Fibroblast of lung (primary cell): ENCODE measurements at regions not wholly inside any gene's neighbourhood (a gene's known extent, or its start where the extent isn't known, plus 50 kb on each side); places are given as distances from the start of the nearest gene placed in this dataset.
A peak's percentile ranks its signal among the peaks of the same experiment; 100 is the strongest.

Source experiments
- DNase-seq, 2 donors: peaks; one replicate each; pipeline versions ENCODE4 v3.0.0 to v3.0.0-alpha.2; 2010; ENCODE audit warnings: low read depth in 2 of 2
- H2AFZ ChIP-seq: 2 replicates; pipeline ENCODE4 v1.5.1; 2012; ENCODE audit warnings: low read length, control low read depth, inconsistent platforms
- H3K27ac ChIP-seq: 2 replicates; pipeline ENCODE4 v1.5.1; 2011; ENCODE audit warnings: low read length, control low read depth; ENCODE audit not compliant: insufficient read depth
- H3K27me3 ChIP-seq: 2 replicates; pipeline ENCODE4 v1.5.1; 2011; ENCODE audit warnings: mild to moderate bottlenecking, low read length; ENCODE audit not compliant: control insufficient read depth, insufficient read depth
- H3K36me3 ChIP-seq: 2 replicates; pipeline ENCODE4 v1.5.1; 2011; ENCODE audit warnings: low read length; ENCODE audit not compliant: control insufficient read depth, insufficient read depth
- H3K4me1 ChIP-seq: 2 replicates; pipeline ENCODE4 v1.5.1; 2011; ENCODE audit warnings: low read length; ENCODE audit not compliant: control insufficient read depth, insufficient read depth; ENCODE audit errors: extremely low read depth
- H3K4me2 ChIP-seq: 2 replicates; pipeline ENCODE4 v1.5.1; 2011; ENCODE audit warnings: low read length, control low read depth; ENCODE audit not compliant: insufficient read depth; ENCODE audit errors: extremely low read depth
- H3K4me3 ChIP-seq, 4 experiments: fragments of 200-600 bp in 1 of 4; sonication (generic) in 1 of 4; replicated peaks in 1 of 4; 2 replicates each; pipeline ENCODE4 v1.5.1; 2011 to 2016; ENCODE audit warnings: low read length in 4 of 4, low read depth in 3 of 4, mild to moderate bottlenecking in 3 of 4, control low read depth in 2 of 4, inconsistent platforms in 1 of 4, mixed read lengths in 1 of 4; ENCODE audit not compliant: insufficient read depth in 1 of 4; ENCODE audit errors: control extremely low read depth in 1 of 4
- H3K79me2 ChIP-seq: 2 replicates; pipeline ENCODE4 v1.5.1; 2012; ENCODE audit warnings: mild to moderate bottlenecking, low read length, inconsistent platforms; ENCODE audit not compliant: control insufficient read depth, insufficient read depth
- H3K9ac ChIP-seq: 2 replicates; pipeline ENCODE4 v1.5.1; 2011; ENCODE audit warnings: mild to moderate bottlenecking, low read length, control low read depth; ENCODE audit not compliant: insufficient read depth
- H3K9me3 ChIP-seq: 2 replicates; pipeline ENCODE4 v1.5.1; 2012; ENCODE audit warnings: low read depth, low read length; ENCODE audit not compliant: control insufficient read depth, insufficient read depth
- H4K20me1 ChIP-seq: 2 replicates; pipeline ENCODE4 v1.5.1; 2011; ENCODE audit warnings: low read length; ENCODE audit not compliant: control insufficient read depth, insufficient read depth; ENCODE audit errors: extremely low read depth
- EZH2 ChIP-seq: IDR thresholded peaks from 2 replicates; pipeline ENCODE4 v1.5.1; 2012; ENCODE audit warnings: low read length, control low read depth, mild to moderate bottlenecking; ENCODE audit errors: missing control alignments
- TF ChIP-seq, protein P1 (sequence below), 2 donors: IDR thresholded peaks in 1 of 2; conservative IDR thresholded peaks in 1 of 2; 1 replicate in 1 of 2; 2 replicates in 1 of 2; pipeline ENCODE4 v1.5.1; 2011 to 2012; ENCODE audit warnings: low read length in 2 of 2, control low read depth in 1 of 2, inconsistent platforms in 1 of 2, low read depth in 1 of 2, mild to moderate bottlenecking in 1 of 2

DNA sequence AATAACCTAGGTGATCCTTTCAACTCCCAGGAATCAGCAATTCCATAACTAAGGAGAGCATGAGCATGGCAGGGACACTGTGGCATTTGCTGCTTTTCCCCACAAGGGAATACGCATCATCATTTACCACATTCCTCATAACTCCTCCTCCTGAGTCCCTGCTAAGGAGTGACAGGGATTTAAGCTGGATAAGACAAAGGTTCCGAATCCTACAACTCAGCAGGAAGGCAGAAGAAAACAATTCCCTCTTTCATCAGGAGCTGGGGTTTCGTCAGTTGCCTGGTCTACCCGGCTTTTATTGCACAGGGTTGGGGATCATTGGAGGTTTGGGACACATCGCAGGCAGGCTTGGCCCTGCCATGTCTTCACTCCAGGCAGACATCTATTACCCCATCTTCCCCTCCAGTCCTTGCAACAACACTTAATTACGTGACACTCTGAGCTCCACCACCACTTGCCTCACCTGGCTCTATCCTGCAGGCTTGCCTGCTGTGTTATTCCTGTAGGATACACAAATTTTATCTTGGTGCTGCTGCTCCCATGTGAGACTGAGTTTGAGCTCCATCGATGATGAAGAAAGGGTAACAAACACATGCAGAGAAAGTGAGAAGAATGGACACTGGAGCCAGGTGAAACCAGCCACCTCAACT, 563.0 kb upstream of the KLF4 start:
- H3K36me3 ChIP-seq = no peaks in the 10 kb centered on the region
- no peaks in the 10 kb centered on the region for H3K9me3 ChIP-seq
- no peaks in the 10 kb centered on the region for H3K79me2 ChIP-seq
- H3K4me3 ChIP-seq = no peak overlapping the region
- TF ChIP-seq EZH2 = no peak
- TF ChIP-seq, protein P1, sequence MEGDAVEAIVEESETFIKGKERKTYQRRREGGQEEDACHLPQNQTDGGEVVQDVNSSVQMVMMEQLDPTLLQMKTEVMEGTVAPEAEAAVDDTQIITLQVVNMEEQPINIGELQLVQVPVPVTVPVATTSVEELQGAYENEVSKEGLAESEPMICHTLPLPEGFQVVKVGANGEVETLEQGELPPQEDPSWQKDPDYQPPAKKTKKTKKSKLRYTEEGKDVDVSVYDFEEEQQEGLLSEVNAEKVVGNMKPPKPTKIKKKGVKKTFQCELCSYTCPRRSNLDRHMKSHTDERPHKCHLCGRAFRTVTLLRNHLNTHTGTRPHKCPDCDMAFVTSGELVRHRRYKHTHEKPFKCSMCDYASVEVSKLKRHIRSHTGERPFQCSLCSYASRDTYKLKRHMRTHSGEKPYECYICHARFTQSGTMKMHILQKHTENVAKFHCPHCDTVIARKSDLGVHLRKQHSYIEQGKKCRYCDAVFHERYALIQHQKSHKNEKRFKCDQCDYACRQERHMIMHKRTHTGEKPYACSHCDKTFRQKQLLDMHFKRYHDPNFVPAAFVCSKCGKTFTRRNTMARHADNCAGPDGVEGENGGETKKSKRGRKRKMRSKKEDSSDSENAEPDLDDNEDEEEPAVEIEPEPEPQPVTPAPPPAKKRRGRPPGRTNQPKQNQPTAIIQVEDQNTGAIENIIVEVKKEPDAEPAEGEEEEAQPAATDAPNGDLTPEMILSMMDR (conservative IDR thresholded peaks at IDR 0.05 in 1 of 2, IDR thresholded peaks at IDR 0.05 in 1 of 2; ENCODE audit: low read depth in 1 of 2, low read length in 2 of 2) = no peak
- DNase-seq = no peak
- no peak overlapping the region for H3K4me2 ChIP-seq
- no peak overlapping the region for H2AFZ ChIP-seq
- H3K4me1 ChIP-seq = peaks cover 20% of the 10 kb centered on the region
- H3K27ac ChIP-seq = no peak overlapping the region
- H4K20me1 ChIP-seq = no peaks in the 10 kb centered on the region
- no peaks in the 10 kb centered on the region for H3K27me3 ChIP-seq
- no peak overlapping the region for H3K9ac ChIP-seq

- Histone ChIP-seq H3K79me2 (no peaks in the 10 kb centered on the region), H4K20me1 (no peaks in the 10 kb centered on the region), H3K27ac (no peak overlapping the region), H3K9ac (no peak overlapping the region), H3K4me2 (no peak overlapping the region), H3K9me3 (no peaks in the 10 kb centered on the region), H3K27me3 (no peaks in the 10 kb centered on the region), H2AFZ (no peak overlapping the region), H3K4me3 (no peak overlapping the region), H3K4me1 (peaks cover 16% of the 10 kb centered on the region), H3K36me3 (no peaks in the 10 kb centered on the region)
- no peak for DNase-seq
- TF ChIP-seq EZH2 = no peak
- TF ChIP-seq, protein P1 (conservative IDR thresholded peaks at IDR 0.05 in 1 of 2, IDR thresholded peaks at IDR 0.05 in 1 of 2; ENCODE audit: low read depth in 1 of 2, low read length in 2 of 2) = no peak
Measured at GRCh38 chr9:108050894-108051293, 561.3 kb upstream of the KLF4 start.

GRCh38 chr9:108049671-108050494, 560.3 kb upstream of the KLF4 start:
- H3K27me3 ChIP-seq = no peaks in the 10 kb centered on the region
- no peak for DNase-seq
- H3K4me1 ChIP-seq = peaks cover 16% of the 10 kb centered on the region
- TF ChIP-seq EZH2 = no peak
- TF ChIP-seq, protein P1 (conservative IDR thresholded peaks at IDR 0.05 in 1 of 2, IDR thresholded peaks at IDR 0.05 in 1 of 2; ENCODE audit: low read depth in 1 of 2, low read length in 2 of 2) = no peak
- H3K4me2 ChIP-seq = peak overlapping the region; percentile 4
- peak overlapping the region; percentile 4 for H3K27ac ChIP-seq
- no peaks in the 10 kb centered on the region for H3K36me3 ChIP-seq
- no peaks in the 10 kb centered on the region for H3K79me2 ChIP-seq
- no peak overlapping the region for H3K9ac ChIP-seq
- no peak overlapping the region for H3K4me3 ChIP-seq
- H3K9me3 ChIP-seq = no peaks in the 10 kb centered on the region
- no peaks in the 10 kb centered on the region for H4K20me1 ChIP-seq
- H2AFZ ChIP-seq = no peak overlapping the region
